ENCODE measurements at regions not wholly inside any gene's neighbourhood (a gene's known extent, or its start where the extent isn't known, plus 50 kb on each side); places are given as distances from the start of the nearest gene placed in this dataset.

- TF ChIP-seq POLR2A (IDR thresholded peaks at IDR 0.05) = no peak
- no peak for TF ChIP-seq CTCF (IDR thresholded peaks at IDR 0.05)
- no peak for DNase-seq (ENCODE audit: low spot score in 2 of 2)
- intact Hi-C loops (cut with DNase I; ENCODE audit: low total_unique reads) = no loop called here
- H3K4me3 ChIP-seq (ENCODE audit: low read depth, poor library complexity, severe bottlenecking) = no peak overlapping the region
These were observed 173.1 kb upstream of the CCDC54 start for GRCh38 chr3:107204121-107204520.

- DNase-seq (ENCODE audit: low spot score in 2 of 2) = no peak
- intact Hi-C loops (cut with DNase I; ENCODE audit: low total_unique reads) = no loop called here
- H3K4me3 ChIP-seq (ENCODE audit: low read depth, poor library complexity, severe bottlenecking) = no peak overlapping the region
- TF ChIP-seq CTCF (IDR thresholded peaks at IDR 0.05) (no peak), POLR2A (IDR thresholded peaks at IDR 0.05) (no peak)
- 80 to 82% methylated on average over 3 of the region's 3 CpGs for WGBS, 2 donors
These were observed 171.9 kb upstream of the CCDC54 start for GRCh38 chr3:107205358-107205757.

GRCh38 chr3:107206141-107206540, 171.1 kb upstream of the CCDC54 start:
- intact Hi-C loops (cut with DNase I; ENCODE audit: low total_unique reads) = no loop called here
- TF ChIP-seq CTCF (IDR thresholded peaks at IDR 0.05) = no peak
- TF ChIP-seq POLR2A (IDR thresholded peaks at IDR 0.05) = no peak
- no peak for DNase-seq (ENCODE audit: low spot score in 2 of 2)
- WGBS, 2 donors = 39 to 56% methylated on average over 1 of the region's 1 CpG
- no peak overlapping the region for H3K4me3 ChIP-seq (ENCODE audit: low read depth, poor library complexity, severe bottlenecking)

GRCh38 chr3:107206945-107207344, 170.3 kb upstream of the CCDC54 start:
- TF ChIP-seq CTCF (IDR thresholded peaks at IDR 0.05) = no peak
- TF ChIP-seq POLR2A (IDR thresholded peaks at IDR 0.05) = no peak
- no peak for DNase-seq (ENCODE audit: low spot score in 2 of 2)
- H3K4me3 ChIP-seq (ENCODE audit: low read depth, poor library complexity, severe bottlenecking) = no peak overlapping the region
- intact Hi-C loops (cut with DNase I; ENCODE audit: low total_unique reads) = no loop called here

- peak in 1 of 2 donors; percentile 60 for DNase-seq (ENCODE audit: low spot score in 2 of 2)
- TF ChIP-seq POLR2A (IDR thresholded peaks at IDR 0.05) = no peak
- no peak for TF ChIP-seq CTCF (IDR thresholded peaks at IDR 0.05)
These were observed 169.1 kb upstream of the CCDC54 start for GRCh38 chr3:107208100-107208499.

GRCh38 chr3:107208796-107209195, 168.4 kb upstream of the CCDC54 start:
- H3K4me3 ChIP-seq (ENCODE audit: low read depth, poor library complexity, severe bottlenecking) = no peak overlapping the region
- intact Hi-C loops (cut with DNase I; ENCODE audit: low total_unique reads) = no loop called here
- TF ChIP-seq CTCF (IDR thresholded peaks at IDR 0.05) = no peak
- TF ChIP-seq POLR2A (IDR thresholded peaks at IDR 0.05) = no peak
- DNase-seq (ENCODE audit: low spot score in 2 of 2) = no peak
- WGBS, 2 donors = 29 to 43% methylated on average over 1 of the region's 1 CpG

More at GRCh38 chr3:107208100-107208499, 169.1 kb upstream of the CCDC54 start:
- H3K4me3 ChIP-seq (ENCODE audit: low read depth, poor library complexity, severe bottlenecking) = no peak overlapping the region
- intact Hi-C loops (cut with DNase I; ENCODE audit: low total_unique reads) = no loop called here
